ENCODE measurements at regions not wholly inside any gene's neighbourhood (a gene's known extent, or its start where the extent isn't known, plus 50 kb on each side); places are given as distances from the start of the nearest gene placed in this dataset.

GRCh38 chr6:71393981-71394432 is 105.4 kb downstream of the OGFRL1 start:
- ATAC-seq (no peak), DNase-seq (no peak)
- intact Hi-C loops (cut with DNase I, micrococcal nuclease): no loop called here

- intact Hi-C loops (cut with DNase I, micrococcal nuclease): no loop called here
- DNase-seq (no peak), ATAC-seq (no peak)
Observed at GRCh38 chr6:71394926-71395325, 106.3 kb downstream of the OGFRL1 start.

DNA sequence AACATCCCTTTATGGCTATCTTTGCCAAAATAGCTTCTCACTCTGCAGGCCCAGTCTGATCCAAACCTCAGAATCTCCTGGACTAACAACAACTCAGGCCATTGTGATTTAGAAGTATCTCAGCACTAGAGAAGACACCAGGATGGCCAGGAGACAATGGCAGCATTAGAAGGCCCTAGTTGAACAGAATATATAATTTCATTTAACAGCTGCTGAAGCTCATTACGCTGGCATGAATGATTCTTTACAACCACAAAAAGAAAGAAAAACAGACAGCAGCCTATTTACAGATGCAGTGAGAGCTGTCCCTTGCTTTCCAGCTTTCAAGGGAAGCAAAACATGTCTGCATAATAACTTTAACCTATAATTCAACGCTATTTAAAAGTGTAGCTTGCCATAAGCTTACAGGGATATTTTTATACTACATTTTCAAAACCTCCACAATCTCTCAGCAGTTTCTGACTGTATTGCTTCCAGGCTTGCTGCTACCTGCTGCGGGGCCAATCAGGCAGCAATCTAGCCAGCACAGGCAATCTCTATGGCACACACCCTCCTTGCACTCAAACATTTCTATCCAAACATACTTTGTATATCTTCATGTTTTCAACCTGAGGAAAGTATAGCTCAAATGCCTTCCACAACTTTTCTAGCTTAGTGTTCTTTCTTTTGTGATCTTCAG is 107.3 kb downstream of the OGFRL1 start:
- intact Hi-C loops (cut with DNase I, micrococcal nuclease): no loop called here
- ATAC-seq: no peak
- DNase-seq: no peak

DNA sequence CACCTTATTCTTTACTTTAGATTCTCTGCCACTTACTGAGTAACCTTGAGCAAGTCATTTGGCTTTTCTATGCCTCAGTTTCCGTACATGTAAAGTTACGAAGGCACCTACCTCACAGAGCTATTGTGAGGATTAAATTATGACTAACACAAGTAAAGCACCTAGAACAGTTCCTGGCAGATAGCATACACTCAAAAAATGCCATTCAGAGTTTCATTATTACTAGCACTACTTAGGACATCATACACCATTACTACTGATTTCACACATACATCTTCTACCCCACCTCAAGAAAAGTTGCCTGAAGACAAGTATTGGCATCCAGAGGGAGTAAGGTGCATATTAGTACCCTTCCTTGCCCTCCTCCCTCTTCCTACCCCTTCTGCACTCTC is 107.8 kb downstream of the OGFRL1 start:
- DNase-seq (no peak), ATAC-seq (no peak)
- intact Hi-C loops (cut with DNase I, micrococcal nuclease): no loop called here

- no peak for DNase-seq
- intact Hi-C loops (cut with DNase I, micrococcal nuclease): no loop called here
- ATAC-seq: no peak
Observed at GRCh38 chr6:71399279-71399678, 110.7 kb downstream of the OGFRL1 start.

- no peak for DNase-seq
- ATAC-seq: no peak
- intact Hi-C loops (cut with DNase I, micrococcal nuclease): no loop called here
Observed at GRCh38 chr6:71400852-71401251, 112.2 kb downstream of the OGFRL1 start.

GRCh38 chr6:71402096-71402495 is 113.5 kb downstream of the OGFRL1 start:
- intact Hi-C loops (cut with DNase I, micrococcal nuclease): no loop called here
- DNase-seq: no peak
- no peak for ATAC-seq

GRCh38 chr6:71403422-71404134 is 115.0 kb downstream of the OGFRL1 start:
- intact Hi-C loops (cut with DNase I, micrococcal nuclease): no loop called here
- ATAC-seq (no peak), DNase-seq (no peak)

GRCh38 chr6:71404145-71404966 is 115.7 kb downstream of the OGFRL1 start:
- ATAC-seq: no peak
- intact Hi-C loops (cut with DNase I, micrococcal nuclease): no loop called here
- no peak for DNase-seq

DNA sequence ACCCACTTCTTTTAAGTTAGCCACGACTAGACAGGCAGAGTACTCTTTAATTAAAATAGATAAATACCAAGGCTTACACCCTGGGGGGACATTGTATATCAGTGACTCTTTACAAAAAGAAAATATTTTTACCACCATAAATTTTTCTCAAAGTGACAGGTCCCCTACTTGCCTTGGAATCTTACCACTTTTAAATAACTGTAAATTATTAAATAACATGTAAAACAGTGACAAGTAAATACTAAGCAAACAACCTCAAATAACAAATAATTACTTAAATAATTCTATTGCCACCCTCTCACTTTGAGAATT is 116.3 kb downstream of the OGFRL1 start:
- ATAC-seq (no peak), DNase-seq (no peak)
- intact Hi-C loops (cut with DNase I, micrococcal nuclease): no loop called here

GRCh38 chr6:71405416-71405815 is 116.8 kb downstream of the OGFRL1 start:
- intact Hi-C loops (cut with DNase I, micrococcal nuclease): no loop called here
- no peak for ATAC-seq
- no peak for DNase-seq

GRCh38 chr6:71406865-71407860 is 118.6 kb downstream of the OGFRL1 start:
- DNase-seq: no peak
- no peak for ATAC-seq
- intact Hi-C loops (cut with DNase I, micrococcal nuclease): no loop called here

DNA sequence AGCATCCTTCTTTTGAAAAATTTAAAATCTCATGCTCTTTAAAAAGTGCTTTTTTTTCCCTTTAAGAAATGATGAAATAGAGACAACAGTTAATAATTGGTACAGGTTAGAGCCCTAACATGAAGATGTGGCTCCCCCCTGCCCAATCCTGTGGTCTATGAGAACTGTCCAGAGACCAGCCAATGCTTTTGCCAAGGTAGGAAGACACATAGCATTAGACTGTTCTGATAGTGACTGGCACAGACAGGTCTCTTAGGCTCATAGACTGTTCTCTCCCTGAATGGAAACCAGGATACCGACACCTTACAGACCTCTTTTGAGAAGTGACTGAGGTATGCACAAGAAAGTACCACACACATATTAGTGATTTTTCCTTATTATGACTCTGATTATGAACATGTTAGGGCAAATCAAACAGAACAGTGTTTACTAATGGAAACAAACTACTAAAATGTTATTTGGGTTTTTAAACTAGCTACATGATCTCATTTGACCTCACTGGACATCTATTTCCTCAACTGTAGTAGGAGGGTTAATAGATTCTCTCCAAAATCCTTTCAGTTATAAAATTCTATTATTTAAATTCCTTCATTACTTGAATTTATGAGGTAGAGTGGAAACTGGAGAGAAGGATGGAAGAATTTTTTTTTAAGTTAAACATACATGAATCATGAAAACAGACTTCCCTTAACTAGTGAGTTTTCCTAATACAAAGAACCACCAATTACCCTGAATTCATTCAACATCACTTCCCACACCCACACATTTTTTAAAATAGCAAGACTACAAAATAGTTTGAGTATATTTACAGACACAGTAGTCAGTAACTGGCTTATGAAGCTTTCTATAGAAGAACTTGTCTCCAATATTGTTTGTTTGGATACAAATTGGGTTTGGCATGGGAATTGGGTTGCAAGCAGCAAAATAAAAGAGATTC is 120.4 kb downstream of the OGFRL1 start:
- DNase-seq (no peak), ATAC-seq (no peak)
- intact Hi-C loops (cut with DNase I, micrococcal nuclease): no loop called here

DNA sequence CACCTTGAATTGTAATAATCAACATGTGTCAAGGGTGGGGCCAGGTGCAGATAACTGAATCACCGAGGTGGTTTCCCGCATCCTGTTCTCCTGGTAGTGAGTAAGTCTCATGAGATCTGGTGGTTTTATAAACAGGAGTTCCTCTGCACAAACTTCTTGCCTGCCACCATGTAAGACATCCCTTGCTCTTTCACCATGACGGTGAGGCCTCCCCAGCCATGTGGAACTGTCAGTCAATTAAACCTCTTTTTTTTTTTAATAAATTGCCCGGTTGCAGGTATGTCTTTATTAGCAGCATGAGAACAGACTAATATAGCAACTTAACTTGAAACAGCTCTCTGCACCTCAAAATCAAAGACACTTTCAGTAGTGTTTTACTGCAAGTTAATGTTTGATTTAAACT is 121.6 kb downstream of the OGFRL1 start:
- DNase-seq (no peak), ATAC-seq (no peak)
- intact Hi-C loops (cut with DNase I, micrococcal nuclease): no loop called here

DNA sequence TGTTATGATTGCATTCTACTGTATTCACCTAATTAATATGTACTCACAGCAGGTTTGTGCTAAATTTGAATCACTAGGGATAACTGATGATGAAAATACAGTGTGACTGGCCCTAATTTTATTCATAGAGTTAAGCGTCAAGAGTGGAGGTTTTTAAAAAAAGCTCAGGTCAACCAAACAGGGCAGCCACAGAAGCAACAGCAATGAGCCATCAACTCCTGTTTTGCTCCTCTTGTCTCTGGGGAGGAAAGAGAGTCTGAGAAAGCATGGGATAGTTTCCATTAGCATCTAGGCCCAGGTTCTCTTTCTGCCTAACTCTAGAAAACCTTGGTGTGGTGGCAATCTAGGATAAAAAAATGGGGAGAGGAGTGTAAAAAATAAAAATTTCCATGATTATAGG is 122.1 kb downstream of the OGFRL1 start:
- intact Hi-C loops (cut with DNase I, micrococcal nuclease): no loop called here
- no peak for DNase-seq
- ATAC-seq: no peak

DNA sequence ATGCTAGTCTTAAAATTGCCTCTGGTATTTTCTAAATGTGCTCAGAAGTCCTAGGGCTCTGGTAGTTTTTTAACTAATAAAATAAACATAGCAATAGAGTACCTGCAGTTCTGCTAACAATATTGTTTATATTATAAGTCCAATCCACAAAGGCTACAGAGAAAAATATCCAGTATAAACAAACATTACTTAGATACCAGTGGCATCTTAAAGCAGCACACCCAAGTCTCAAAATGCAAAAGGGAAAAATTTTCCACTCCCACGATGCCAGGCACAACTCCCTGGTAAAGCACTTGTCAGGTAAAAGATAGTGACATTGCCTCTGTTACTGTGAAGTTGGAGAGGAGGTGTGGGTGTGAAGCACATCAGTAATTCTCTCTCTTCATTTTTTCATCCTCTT is 123.3 kb downstream of the OGFRL1 start:
- DNase-seq (no peak), ATAC-seq (no peak)
- intact Hi-C loops (cut with DNase I, micrococcal nuclease): no loop called here

- intact Hi-C loops (cut with DNase I, micrococcal nuclease): no loop called here
- DNase-seq (no peak), ATAC-seq (no peak)
Observed at GRCh38 chr6:71412559-71413140, 124.0 kb downstream of the OGFRL1 start.

- intact Hi-C loops (cut with DNase I, micrococcal nuclease): no loop called here
- DNase-seq (no peak), ATAC-seq (no peak)
Observed at GRCh38 chr6:71414486-71414885, 125.9 kb downstream of the OGFRL1 start.

Measured in left colon (tissue), 2 donors.